PC-3 (cell line): ENCODE measurements at regions not wholly inside any gene's neighbourhood (a gene's known extent, or its start where the extent isn't known, plus 50 kb on each side); places are given as distances from the start of the nearest gene placed in this dataset.
A peak's percentile ranks its signal among the peaks of the same experiment; 100 is the strongest.
"Not testable (repeated sequence)": the region's sequence is repeated elsewhere in the genome, so short reads cannot be mapped to it uniquely, and the experiment has no call there.

ENCODE experiments used
- ATAC-seq: fragments of 200-7000 bp; cut with Tn5 transposase; 2 replicates; pipeline ENCODE4 v1.9.1; 2020; ENCODE audit warnings: mild to moderate bottlenecking, moderate library complexity
- BruUV-seq: library from RNA; stranded (reverse); fragments of 400-500 nt; replicated peaks from 2 replicates; lab custom pipeline; 2021; lab: Mats Ljungman, UMichigan
- CTCF ChIA-PET: fragments of 300-600 bp; sonication (Branson Sonifier 250); formaldehyde crosslinking; loops from one replicate; lab custom pipeline; 2022; ENCODE audit warnings: antibody characterized with exemption; lab: Charles Lee
- POLR2A ChIA-PET: fragments of 300-600 bp; sonication (Branson Sonifier 250); formaldehyde crosslinking; loops from one replicate; lab custom pipeline; 2022; ENCODE audit warnings: antibody characterized with exemption; ENCODE audit not compliant: unreplicated experiment; lab: Charles Lee
- DNase-seq: peaks from one replicate; pipeline ENCODE4 v3.0.0-alpha.2; 2015
- H2AFZ ChIP-seq: fragments of 300-600 bp; sonication (generic); 2 replicates; pipeline ENCODE4 v1.6.0; 2016; ENCODE audit warnings: antibody characterized with exemption, low read length
- H3F3A ChIP-seq: fragments of 300-600 bp; sonication (generic); one replicate; pipeline ENCODE4 v1.6.0; 2017; ENCODE audit warnings: antibody characterized with exemption, low read length, control low read depth, mild to moderate bottlenecking; ENCODE audit not compliant: unreplicated experiment
- H3K27ac ChIP-seq: fragments of 300-600 bp; sonication (generic); 2 replicates; pipeline ENCODE4 v1.5.1; 2016; ENCODE audit warnings: mild to moderate bottlenecking, low read length
- H3K27me3 ChIP-seq: fragments of 300-600 bp; sonication (generic); 2 replicates; pipeline ENCODE4 v1.6.1; 2016; ENCODE audit warnings: low read length, mixed read lengths
- H3K36me3 ChIP-seq: fragments of 300-600 bp; sonication (generic); 2 replicates; pipeline ENCODE4 v1.6.1; 2016; ENCODE audit warnings: low read depth, mixed run types, low read length, mixed read lengths
- H3K4me1 ChIP-seq: fragments of 300-600 bp; sonication (generic); 2 replicates; pipeline ENCODE4 v1.5.1; 2016; ENCODE audit warnings: low read length; ENCODE audit not compliant: insufficient read depth
- H3K4me2 ChIP-seq: fragments of 300-600 bp; sonication (generic); 2 replicates; pipeline ENCODE4 v1.6.0; 2016; ENCODE audit warnings: low read length
- H3K4me3 ChIP-seq: fragments of 300-600 bp; sonication (generic); 2 replicates; pipeline ENCODE4 v1.5.1; 2016; ENCODE audit warnings: mild to moderate bottlenecking, low read length, mixed read lengths
- H3K79me2 ChIP-seq: fragments of 300-600 bp; sonication (generic); 2 replicates; pipeline ENCODE4 v1.6.1; 2017; ENCODE audit warnings: low read length, mixed read lengths
- H3K9ac ChIP-seq: fragments of 300-600 bp; sonication (generic); 2 replicates; pipeline ENCODE4 v1.6.0; 2016; ENCODE audit warnings: mild to moderate bottlenecking, low read length
- H3K9me2 ChIP-seq: fragments of 300-600 bp; sonication (generic); replicated peaks from 2 replicates; pipeline ENCODE4 v1.6.1; 2016; ENCODE audit warnings: mixed run types, low read length, mixed read lengths
- H3K9me3 ChIP-seq: fragments of 300-600 bp; sonication (generic); 2 replicates; pipeline ENCODE4 v1.6.1; 2016; ENCODE audit warnings: low read length, mixed read lengths
- H4K20me1 ChIP-seq: fragments of 300-600 bp; sonication (generic); 2 replicates; pipeline ENCODE4 v1.6.1; 2016; ENCODE audit warnings: low read length, mixed read lengths
- EZH2 ChIP-seq: fragments of 300-600 bp; sonication (generic); IDR thresholded peaks from one replicate; pipeline ENCODE4 v1.6.1; 2017; ENCODE audit warnings: antibody characterized with exemption, mild to moderate bottlenecking, low read length; ENCODE audit not compliant: unreplicated experiment
- EZH2phosphoT487 ChIP-seq: fragments of 300-600 bp; sonication (generic); IDR thresholded peaks from 2 replicates; pipeline ENCODE4 v1.6.1; 2018; ENCODE audit warnings: mild to moderate bottlenecking, antibody characterized with exemption, low read length, borderline replicate concordance
- intact Hi-C: fragments of 100-400 bp; cut with micrococcal nuclease; formaldehyde crosslinking; loops from 2 replicates; pipeline ENCODE4 v1.9.0; 2023
- TF ChIP-seq, protein P1 (sequence below): fragments of 300-600 bp; sonication (generic); conservative IDR thresholded peaks from 2 replicates; pipeline ENCODE4 v1.5.1; 2017; ENCODE audit warnings: antibody characterized with exemption, low read depth, mild to moderate bottlenecking, low read length

GRCh38 chr12:34124608-34125007 is 102.3 kb downstream of the ALG10 start:
- no peak for DNase-seq
- CTCF ChIA-PET = no interaction called here
- no peaks in the 10 kb centered on the region for H3K79me2 ChIP-seq
- H3K9ac ChIP-seq = no peak overlapping the region
- no peaks in the 10 kb centered on the region for H3K27me3 ChIP-seq
- no peak overlapping the region for H3K27ac ChIP-seq
- H3K9me3 ChIP-seq = no peaks in the 10 kb centered on the region
- H3K9me2 ChIP-seq = no peaks in the 10 kb centered on the region
- no peaks in the 10 kb centered on the region for H4K20me1 ChIP-seq
- POLR2A ChIA-PET = no interaction called here
- no TSS peak for BruUV-seq
- no peak for ATAC-seq
- H3K4me3 ChIP-seq = no peak overlapping the region
- H3K4me1 ChIP-seq = no peaks in the 10 kb centered on the region; the same call in 1 of the 2 replicates
- H2AFZ ChIP-seq = no peak overlapping the region
- no peaks in the 10 kb centered on the region for H3F3A ChIP-seq
- intact Hi-C loops = no loop called here
- H3K36me3 ChIP-seq = no peaks in the 10 kb centered on the region
- no peak overlapping the region for H3K4me2 ChIP-seq
- TF ChIP-seq EZH2 (no peak), EZH2phosphoT487 (no peak)
- TF ChIP-seq, protein P1, sequence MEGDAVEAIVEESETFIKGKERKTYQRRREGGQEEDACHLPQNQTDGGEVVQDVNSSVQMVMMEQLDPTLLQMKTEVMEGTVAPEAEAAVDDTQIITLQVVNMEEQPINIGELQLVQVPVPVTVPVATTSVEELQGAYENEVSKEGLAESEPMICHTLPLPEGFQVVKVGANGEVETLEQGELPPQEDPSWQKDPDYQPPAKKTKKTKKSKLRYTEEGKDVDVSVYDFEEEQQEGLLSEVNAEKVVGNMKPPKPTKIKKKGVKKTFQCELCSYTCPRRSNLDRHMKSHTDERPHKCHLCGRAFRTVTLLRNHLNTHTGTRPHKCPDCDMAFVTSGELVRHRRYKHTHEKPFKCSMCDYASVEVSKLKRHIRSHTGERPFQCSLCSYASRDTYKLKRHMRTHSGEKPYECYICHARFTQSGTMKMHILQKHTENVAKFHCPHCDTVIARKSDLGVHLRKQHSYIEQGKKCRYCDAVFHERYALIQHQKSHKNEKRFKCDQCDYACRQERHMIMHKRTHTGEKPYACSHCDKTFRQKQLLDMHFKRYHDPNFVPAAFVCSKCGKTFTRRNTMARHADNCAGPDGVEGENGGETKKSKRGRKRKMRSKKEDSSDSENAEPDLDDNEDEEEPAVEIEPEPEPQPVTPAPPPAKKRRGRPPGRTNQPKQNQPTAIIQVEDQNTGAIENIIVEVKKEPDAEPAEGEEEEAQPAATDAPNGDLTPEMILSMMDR = no peak

- no TSS peak for BruUV-seq
- Histone ChIP-seq H2AFZ (peak overlapping the region; percentile 68), H3F3A (no peaks in the 10 kb centered on the region), H3K79me2 (no peaks in the 10 kb centered on the region), H3K9ac (no peak overlapping the region), H3K36me3 (no peaks in the 10 kb centered on the region), H4K20me1 (no peaks in the 10 kb centered on the region), H3K9me3 (no peaks in the 10 kb centered on the region), H3K27me3 (no peaks in the 10 kb centered on the region), H3K4me2 (peak overlapping the region; percentile 67), H3K9me2 (no peaks in the 10 kb centered on the region), H3K4me3 (peak overlapping the region; percentile 51), H3K27ac (no peak overlapping the region), H3K4me1 (no peaks in the 10 kb centered on the region; the same call in 1 of the 2 replicates)
- ATAC-seq = peak; percentile 64
- no peak for TF ChIP-seq EZH2phosphoT487
- no peak for TF ChIP-seq EZH2
- TF ChIP-seq, protein P1 = no peak
- POLR2A ChIA-PET = no interaction called here
- DNase-seq = peak; percentile 16
- intact Hi-C loops = no loop called here
- CTCF ChIA-PET = no interaction called here
These were observed 103.9 kb downstream of the ALG10 start for GRCh38 chr12:34126239-34126641.

DNA sequence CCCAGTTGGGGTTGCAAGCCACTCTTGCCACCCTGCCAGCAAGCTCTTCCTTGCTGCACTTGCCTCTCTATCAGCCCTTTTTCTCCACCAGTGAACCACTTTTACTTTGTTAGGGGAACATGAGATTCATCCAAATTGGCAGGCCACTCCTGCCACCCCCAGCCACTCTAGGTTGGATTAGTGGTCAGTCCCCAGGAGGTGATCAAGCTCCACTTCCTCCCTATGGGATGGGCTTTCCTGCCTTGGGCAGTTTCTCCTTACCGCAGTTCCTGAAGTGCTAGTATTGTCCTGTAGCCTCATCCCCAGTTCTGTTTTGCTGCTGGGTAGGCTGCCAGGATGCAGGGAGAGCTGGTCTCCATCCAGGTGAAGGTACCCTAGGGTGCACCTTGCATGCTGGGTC is 104.5 kb downstream of the ALG10 start:
- no peaks in the 10 kb centered on the region; the same call in 1 of the 2 replicates for H3K4me1 ChIP-seq
- DNase-seq (no peak), ATAC-seq (no peak)
- intact Hi-C loops = no loop called here
- H3K9me2 ChIP-seq = no peaks in the 10 kb centered on the region
- no peaks in the 10 kb centered on the region for H3K27me3 ChIP-seq
- CTCF ChIA-PET = no interaction called here
- H3K79me2 ChIP-seq = no peaks in the 10 kb centered on the region
- H3K36me3 ChIP-seq = no peaks in the 10 kb centered on the region
- H4K20me1 ChIP-seq = no peaks in the 10 kb centered on the region
- no peaks in the 10 kb centered on the region for H3F3A ChIP-seq
- H3K9me3 ChIP-seq = no peaks in the 10 kb centered on the region
- H3K4me3 ChIP-seq = no peak overlapping the region
- BruUV-seq = no TSS peak
- H3K9ac ChIP-seq = no peak overlapping the region
- H2AFZ ChIP-seq = peak overlapping the region; percentile 68; the same call in 1 of the 2 replicates
- TF ChIP-seq EZH2phosphoT487 = no peak
- no peak for TF ChIP-seq EZH2
- TF ChIP-seq, protein P1 = no peak
- no peak overlapping the region for H3K4me2 ChIP-seq
- POLR2A ChIA-PET = no interaction called here
- no peak overlapping the region for H3K27ac ChIP-seq

- H3K4me3 ChIP-seq, H3K4me1 ChIP-seq, intact Hi-C loops, H3K4me2 ChIP-seq, POLR2A ChIA-PET, H3K9me2 ChIP-seq, H3K27ac ChIP-seq, BruUV-seq, ATAC-seq, DNase-seq, H3K9ac ChIP-seq, H3K36me3 ChIP-seq, H2AFZ ChIP-seq, CTCF ChIA-PET, H3K9me3 ChIP-seq, H3F3A ChIP-seq, H4K20me1 ChIP-seq, H3K27me3 ChIP-seq, H3K79me2 ChIP-seq: not testable (repeated sequence)
These were observed 105.1 kb downstream of the ALG10 start for GRCh38 chr12:34127379-34127778.
